ENCODE measurements at regions not wholly inside any gene's neighbourhood (a gene's known extent, or its start where the extent isn't known, plus 50 kb on each side); places are given as distances from the start of the nearest gene placed in this dataset.

GRCh38 chr4:104912518-104912917, 234.2 kb upstream of the TET2 start:
- Mint-ChIP-seq H3K9me3 (peaks cover 0 to 4% (median 3%) of the 10 kb centered on the region in 7 donors), H3K27ac (no peak overlapping the region), H3K36me3 (no peaks in the 10 kb centered on the region), H3K27me3 (ENCODE audit: low read depth in 3 of 3) (no peaks in the 10 kb centered on the region), H3K4me1 (no peaks in the 10 kb centered on the region), H3K4me3 (no peak overlapping the region)
- H3K4me2 ChIP-seq (replicated peaks; ENCODE audit: extremely low read depth, low read length, poor library complexity, severe bottlenecking) = no peak overlapping the region
- no CpG with 5 or more reads among the region's 1 CpG for WGBS (ENCODE audit: insufficient coverage)
- intact Hi-C loops (cut with micrococcal nuclease) = no loop called here
- no peaks in the 10 kb centered on the region for H3K27me3 ChIP-seq (ENCODE audit: control insufficient read depth in 2 of 2, insufficient read depth in 2 of 2, low read length in 2 of 2)
- H3K27ac ChIP-seq (ENCODE audit: low read depth in 1 of 2, low read length in 2 of 2) = no peak overlapping the region
- no peaks in the 10 kb centered on the region for H4K20me1 ChIP-seq (ENCODE audit: insufficient read depth, low read length)
- no peak overlapping the region for H2AFZ ChIP-seq (ENCODE audit: insufficient read depth, low read depth, low read length, poor library complexity, severe bottlenecking)
- H3K4me3 ChIP-seq (replicated peaks in 1 of 3; ENCODE audit: low read depth in 2 of 3, low read length in 3 of 3) = no peak overlapping the region
- no peaks in the 10 kb centered on the region for H3K79me2 ChIP-seq (ENCODE audit: insufficient read depth, low read length)
- no peaks in the 10 kb centered on the region for H3K36me3 ChIP-seq (replicated peaks in 1 of 2; ENCODE audit: control insufficient read depth in 1 of 2, insufficient read depth in 2 of 2, low read length in 2 of 2)
- H3K9ac ChIP-seq (ENCODE audit: insufficient read depth, low read length, poor library complexity, severe bottlenecking) = no peak overlapping the region
- no peaks in the 10 kb centered on the region for H3K4me1 ChIP-seq (ENCODE audit: control insufficient read depth in 1 of 2, insufficient read depth in 2 of 2, low read length in 2 of 2)
- no peak for DNase-seq
- TF ChIP-seq, protein P1, sequence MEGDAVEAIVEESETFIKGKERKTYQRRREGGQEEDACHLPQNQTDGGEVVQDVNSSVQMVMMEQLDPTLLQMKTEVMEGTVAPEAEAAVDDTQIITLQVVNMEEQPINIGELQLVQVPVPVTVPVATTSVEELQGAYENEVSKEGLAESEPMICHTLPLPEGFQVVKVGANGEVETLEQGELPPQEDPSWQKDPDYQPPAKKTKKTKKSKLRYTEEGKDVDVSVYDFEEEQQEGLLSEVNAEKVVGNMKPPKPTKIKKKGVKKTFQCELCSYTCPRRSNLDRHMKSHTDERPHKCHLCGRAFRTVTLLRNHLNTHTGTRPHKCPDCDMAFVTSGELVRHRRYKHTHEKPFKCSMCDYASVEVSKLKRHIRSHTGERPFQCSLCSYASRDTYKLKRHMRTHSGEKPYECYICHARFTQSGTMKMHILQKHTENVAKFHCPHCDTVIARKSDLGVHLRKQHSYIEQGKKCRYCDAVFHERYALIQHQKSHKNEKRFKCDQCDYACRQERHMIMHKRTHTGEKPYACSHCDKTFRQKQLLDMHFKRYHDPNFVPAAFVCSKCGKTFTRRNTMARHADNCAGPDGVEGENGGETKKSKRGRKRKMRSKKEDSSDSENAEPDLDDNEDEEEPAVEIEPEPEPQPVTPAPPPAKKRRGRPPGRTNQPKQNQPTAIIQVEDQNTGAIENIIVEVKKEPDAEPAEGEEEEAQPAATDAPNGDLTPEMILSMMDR (IDR thresholded peaks at IDR 0.05) = no peak
- no peaks in the 10 kb centered on the region for H3K9me3 ChIP-seq (replicated peaks in 1 of 2; ENCODE audit: control insufficient read depth in 1 of 2, insufficient read depth in 1 of 2, low read length in 2 of 2)

GRCh38 chr4:104915373-104915772, 231.3 kb upstream of the TET2 start:
- Mint-ChIP-seq H3K9me3 (peaks cover 0 to 5% (median 3%) of the 10 kb centered on the region in 7 donors), H3K27me3 (ENCODE audit: low read depth in 3 of 3) (peaks cover 0 to 1% (median 0%) of the 10 kb centered on the region in 3 donors), H3K4me1 (peaks cover 3% of the 10 kb centered on the region), H3K4me3 (no peak overlapping the region), H3K36me3 (no peaks in the 10 kb centered on the region), H3K27ac (no peak overlapping the region)
- Histone ChIP-seq H3K27ac (ENCODE audit: low read depth in 1 of 2, low read length in 2 of 2) (no peak overlapping the region), H2AFZ (ENCODE audit: insufficient read depth, low read depth, low read length, poor library complexity, severe bottlenecking) (no peak overlapping the region), H3K4me3 (replicated peaks in 1 of 3; ENCODE audit: low read depth in 2 of 3, low read length in 3 of 3) (no peak overlapping the region), H3K27me3 (ENCODE audit: control insufficient read depth in 2 of 2, insufficient read depth in 2 of 2, low read length in 2 of 2) (no peaks in the 10 kb centered on the region), H3K9ac (ENCODE audit: insufficient read depth, low read length, poor library complexity, severe bottlenecking) (no peak overlapping the region), H3K36me3 (replicated peaks in 1 of 2; ENCODE audit: control insufficient read depth in 1 of 2, insufficient read depth in 2 of 2, low read length in 2 of 2) (no peaks in the 10 kb centered on the region), H3K79me2 (ENCODE audit: insufficient read depth, low read length) (no peaks in the 10 kb centered on the region), H3K9me3 (replicated peaks in 1 of 2; ENCODE audit: control insufficient read depth in 1 of 2, insufficient read depth in 1 of 2, low read length in 2 of 2) (no peaks in the 10 kb centered on the region), H3K4me2 (replicated peaks; ENCODE audit: extremely low read depth, low read length, poor library complexity, severe bottlenecking) (no peak overlapping the region), H4K20me1 (ENCODE audit: insufficient read depth, low read length) (no peaks in the 10 kb centered on the region), H3K4me1 (ENCODE audit: control insufficient read depth in 1 of 2, insufficient read depth in 2 of 2, low read length in 2 of 2) (no peaks in the 10 kb centered on the region)
- no peak for DNase-seq
- WGBS (ENCODE audit: insufficient coverage) = no CpG with 5 or more reads among the region's 3 CpGs
- TF ChIP-seq, protein P1 (IDR thresholded peaks at IDR 0.05) = no peak
- intact Hi-C loops (cut with micrococcal nuclease) = no loop called here
